ENCODE measurements at regions not wholly inside any gene's neighbourhood (a gene's known extent, or its start where the extent isn't known, plus 50 kb on each side); places are given as distances from the start of the nearest gene placed in this dataset.

GRCh38 chr22:49257551-49257961, 570.1 kb downstream of the BRD1 start:
- TF ChIP-seq CEBPB (IDR thresholded peaks at IDR 0.05; ENCODE audit: low read depth) = no peak
- TF ChIP-seq ZBTB33 (IDR thresholded peaks at IDR 0.05; ENCODE audit: extremely low read depth, insufficient replicate concordance, low read length) = no peak
- no peak for TF ChIP-seq YY1 (IDR thresholded peaks at IDR 0.05; ENCODE audit: extremely low read depth, insufficient replicate concordance, low read depth, low read length)
- TF ChIP-seq FOSL1 (IDR thresholded peaks at IDR 0.05; ENCODE audit: low read depth) = no peak
- no peak for DNase-seq (ENCODE audit: low read depth, low spot score)
- RAD21 ChIA-PET (ENCODE audit: low non-redundant PET in 1 of 2, low total read pairs in 2 of 2, uncharacterized antibody in 2 of 2, unreplicated experiment in 2 of 2) = no interaction called here
- H2AFZ ChIP-seq (ENCODE audit: low read depth, low read length, poor library complexity, severe bottlenecking) = no peak overlapping the region
- H3K4me1 ChIP-seq (ENCODE audit: control insufficient read depth in 1 of 2, insufficient read depth in 2 of 2, low read length in 2 of 2) = peaks cover 2 to 9% of the 10 kb centered on the region in 2 experiments; a peak in 1 of 4 replicates
- CTCF ChIA-PET = no interaction called here
- H3K4me2 ChIP-seq (ENCODE audit: low read length) = no peak overlapping the region
- no TSS peak for BruUV-seq (replicated peaks)
- intact Hi-C loops (cut with micrococcal nuclease) = no loop called here
- POLR2A ChIA-PET = no interaction called here
- no peaks in the 10 kb centered on the region for H4K20me1 ChIP-seq (ENCODE audit: insufficient read depth)
- H3K79me2 ChIP-seq (ENCODE audit: insufficient read depth, low read length) = no peaks in the 10 kb centered on the region
- no peaks in the 10 kb centered on the region for H3K36me3 ChIP-seq (ENCODE audit: control insufficient read depth in 1 of 2, insufficient read depth in 2 of 2, low read length in 2 of 2)
- H3K9me2 ChIP-seq (ENCODE audit: insufficient read depth) = no peaks in the 10 kb centered on the region
- H3K9me3 ChIP-seq (ENCODE audit: control insufficient read depth in 1 of 2, insufficient read depth in 1 of 2, low read depth in 1 of 2, low read length in 2 of 2) = no peaks in the 10 kb centered on the region
- H3K27me3 ChIP-seq (ENCODE audit: insufficient read depth, low read length) = peaks cover 17% of the 10 kb centered on the region
- no peak overlapping the region for H3K27ac ChIP-seq (ENCODE audit: low read depth, low read length)
- ATAC-seq = no peak
- no peak overlapping the region for H3K9ac ChIP-seq (ENCODE audit: low read length)
- H3K4me3 ChIP-seq (replicated peaks in 1 of 2; ENCODE audit: low read depth in 1 of 2, low read length in 2 of 2) = no peak overlapping the region

GRCh38 chr22:49255741-49256318, 571.8 kb downstream of the BRD1 start:
- intact Hi-C loops (cut with micrococcal nuclease) = no loop called here
- H2AFZ ChIP-seq (ENCODE audit: low read depth, low read length, poor library complexity, severe bottlenecking) = no peak overlapping the region
- H3K4me1 ChIP-seq (ENCODE audit: control insufficient read depth in 1 of 2, insufficient read depth in 2 of 2, low read length in 2 of 2) = peaks cover 2 to 9% of the 10 kb centered on the region in 2 experiments; a peak in 1 of 4 replicates
- DNase-seq (ENCODE audit: low read depth, low spot score) = no peak
- H3K9ac ChIP-seq (ENCODE audit: low read length) = no peak overlapping the region
- ChIA-PET POLR2A (no interaction called here), CTCF (no interaction called here), RAD21 (ENCODE audit: low non-redundant PET in 1 of 2, low total read pairs in 2 of 2, uncharacterized antibody in 2 of 2, unreplicated experiment in 2 of 2) (no interaction called here)
- no peaks in the 10 kb centered on the region for H3K9me2 ChIP-seq (ENCODE audit: insufficient read depth)
- H3K36me3 ChIP-seq (ENCODE audit: control insufficient read depth in 1 of 2, insufficient read depth in 2 of 2, low read length in 2 of 2) = no peaks in the 10 kb centered on the region
- H3K4me2 ChIP-seq (ENCODE audit: low read length) = no peak overlapping the region
- H3K27me3 ChIP-seq (ENCODE audit: insufficient read depth, low read length) = peaks cover 24% of the 10 kb centered on the region
- no peak overlapping the region for H3K4me3 ChIP-seq (replicated peaks in 1 of 2; ENCODE audit: low read depth in 1 of 2, low read length in 2 of 2)
- TF ChIP-seq POLR2AphosphoS5 (IDR thresholded peaks at IDR 0.05; ENCODE audit: low read depth, low read length) (no peak), TCF7L2 (IDR thresholded peaks at IDR 0.05; ENCODE audit: borderline replicate concordance, extremely low read depth, insufficient read depth, insufficient read length) (no peak)
- no peak overlapping the region for H3K27ac ChIP-seq (ENCODE audit: low read depth, low read length)
- H4K20me1 ChIP-seq (ENCODE audit: insufficient read depth) = no peaks in the 10 kb centered on the region
- no peak for ATAC-seq
- no TSS peak for BruUV-seq (replicated peaks)
- H3K9me3 ChIP-seq (ENCODE audit: control insufficient read depth in 1 of 2, insufficient read depth in 1 of 2, low read depth in 1 of 2, low read length in 2 of 2) = no peaks in the 10 kb centered on the region
- no peaks in the 10 kb centered on the region for H3K79me2 ChIP-seq (ENCODE audit: insufficient read depth, low read length)
